ENCODE measurements at regions not wholly inside any gene's neighbourhood (a gene's known extent, or its start where the extent isn't known, plus 50 kb on each side); places are given as distances from the start of the nearest gene placed in this dataset.
"Not testable (repeated sequence)": the region's sequence is repeated elsewhere in the genome, so short reads cannot be mapped to it uniquely, and the experiment has no call there.

DNA sequence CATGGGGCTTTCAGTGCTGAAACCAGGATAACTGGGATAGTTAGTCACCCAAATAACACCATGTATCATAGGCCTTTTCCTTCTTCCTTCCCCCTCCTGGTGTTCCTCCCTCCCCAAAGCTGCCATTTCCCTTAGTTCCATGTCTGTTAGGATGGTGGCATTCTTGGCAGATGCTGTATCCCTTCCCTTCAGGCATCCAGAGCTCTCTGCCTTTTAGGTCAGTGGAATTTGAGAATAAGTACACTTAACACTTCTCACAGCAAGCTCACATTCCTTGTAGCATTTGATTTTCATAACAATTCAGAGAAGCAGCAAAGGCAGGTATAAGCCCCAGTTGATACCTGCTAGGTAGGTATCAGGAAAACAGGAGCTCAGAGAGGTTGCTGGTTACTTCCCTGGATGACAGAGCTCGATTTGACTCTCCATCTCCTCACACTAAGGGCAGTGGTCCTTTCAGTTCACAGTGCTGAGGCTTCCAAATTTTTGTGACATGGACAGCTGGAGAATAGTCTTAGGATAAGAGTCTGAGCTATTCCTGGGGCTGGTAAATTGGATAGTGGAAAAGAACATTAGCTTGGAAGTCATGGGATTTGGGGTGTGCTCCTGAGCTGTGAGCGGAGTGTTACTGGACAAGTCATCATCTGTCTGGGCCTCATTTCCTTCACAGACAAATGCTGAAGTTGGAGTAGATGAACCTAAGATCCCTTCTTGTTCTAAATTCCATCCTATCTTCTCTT lies 108.7 kb upstream of the RHOBTB1 start:
- WGBS, 2 donors = 70 to 89% methylated on average over 2 of the region's 2 CpGs
- H3K4me3 ChIP-seq (ENCODE audit: low read depth in 1 of 2, low read length in 2 of 2) = no peak overlapping the region
- H3K27ac ChIP-seq (ENCODE audit: low read depth in 2 of 2, low read length in 1 of 2) = no peak overlapping the region
- no peaks in the 10 kb centered on the region for H3K36me3 ChIP-seq (ENCODE audit: control insufficient read depth in 2 of 2, insufficient read depth in 2 of 2, low read length in 1 of 2)
- no peaks in the 10 kb centered on the region for H3K4me1 ChIP-seq (ENCODE audit: control insufficient read depth in 2 of 2, insufficient read depth in 2 of 2, low read length in 1 of 2)
- no peaks in the 10 kb centered on the region for H3K9me3 ChIP-seq (ENCODE audit: control insufficient read depth in 2 of 2, insufficient read depth in 1 of 2, low read depth in 1 of 2, low read length in 1 of 2)
- H3K27me3 ChIP-seq (ENCODE audit: control insufficient read depth in 1 of 2, insufficient read depth in 2 of 2, low read length in 2 of 2) = no peaks in the 10 kb centered on the region

DNA sequence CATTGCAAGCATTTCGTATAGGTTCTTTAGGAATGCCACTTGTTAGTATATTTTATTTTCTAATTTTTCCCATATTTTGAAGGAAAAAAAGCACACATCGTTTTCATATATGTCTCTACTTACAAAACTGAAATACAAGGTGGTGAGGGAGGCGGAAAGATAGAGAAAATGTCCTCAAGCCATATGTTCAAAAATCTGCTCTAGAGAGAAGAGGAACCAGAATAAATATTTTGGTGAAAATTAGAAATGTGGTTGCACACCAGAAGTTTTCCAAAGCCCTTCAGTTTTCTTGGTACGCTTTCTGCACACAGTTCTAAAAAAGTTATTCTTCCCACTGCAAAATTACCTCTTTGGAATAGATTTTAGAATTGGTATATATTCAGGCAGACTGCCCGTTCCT lies 107.4 kb upstream of the RHOBTB1 start:
- Histone ChIP-seq H3K4me3 (ENCODE audit: low read depth in 1 of 2, low read length in 2 of 2) (no peak overlapping the region), H3K4me1 (ENCODE audit: control insufficient read depth in 2 of 2, insufficient read depth in 2 of 2, low read length in 1 of 2) (no peaks in the 10 kb centered on the region), H3K27ac (ENCODE audit: low read depth in 2 of 2, low read length in 1 of 2) (no peak overlapping the region), H3K27me3 (ENCODE audit: control insufficient read depth in 1 of 2, insufficient read depth in 2 of 2, low read length in 2 of 2) (no peaks in the 10 kb centered on the region), H3K9me3 (ENCODE audit: control insufficient read depth in 2 of 2, insufficient read depth in 1 of 2, low read depth in 1 of 2, low read length in 1 of 2) (no peaks in the 10 kb centered on the region), H3K36me3 (ENCODE audit: control insufficient read depth in 2 of 2, insufficient read depth in 2 of 2, low read length in 1 of 2) (no peaks in the 10 kb centered on the region)
- 89 to 90% methylated on average over 5 of the region's 5 CpGs for WGBS, 2 donors

DNA sequence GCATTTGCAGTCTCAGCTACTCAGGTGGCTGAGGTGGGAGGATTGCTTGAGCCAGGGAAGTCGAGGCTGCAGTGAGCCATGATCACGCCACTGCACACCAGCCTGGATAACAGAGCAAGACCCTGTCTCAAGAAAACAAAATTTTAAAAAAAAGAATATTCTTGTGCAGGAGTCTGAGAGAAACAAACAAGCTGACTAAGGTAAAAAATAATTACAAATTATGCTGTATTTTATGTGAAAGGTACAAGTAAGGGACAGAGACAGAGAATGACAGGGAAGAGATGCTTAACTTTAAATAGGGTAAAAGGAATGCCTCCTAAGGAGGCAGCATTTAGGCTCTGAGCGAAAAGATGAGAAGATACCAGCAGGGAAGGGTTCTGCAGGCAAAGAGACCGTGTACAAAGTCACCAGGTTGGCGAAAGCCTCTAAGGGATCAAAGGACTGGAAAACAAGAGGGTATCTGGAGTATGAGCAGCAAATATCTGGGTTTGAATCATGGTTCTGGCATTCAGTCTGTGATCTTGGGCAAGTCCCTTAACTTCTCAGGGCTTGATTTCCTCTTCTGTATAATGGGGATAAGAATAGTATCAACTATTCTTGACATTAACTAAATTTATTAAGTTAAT lies 106.2 kb upstream of the RHOBTB1 start:
- Histone ChIP-seq H3K27me3 (ENCODE audit: control insufficient read depth in 1 of 2, insufficient read depth in 2 of 2, low read length in 2 of 2) (no peaks in the 10 kb centered on the region), H3K27ac (ENCODE audit: low read depth in 2 of 2, low read length in 1 of 2) (no peak overlapping the region), H3K9me3 (ENCODE audit: control insufficient read depth in 2 of 2, insufficient read depth in 1 of 2, low read depth in 1 of 2, low read length in 1 of 2) (no peaks in the 10 kb centered on the region), H3K4me3 (ENCODE audit: low read depth in 1 of 2, low read length in 2 of 2) (no peak overlapping the region), H3K36me3 (ENCODE audit: control insufficient read depth in 2 of 2, insufficient read depth in 2 of 2, low read length in 1 of 2) (no peaks in the 10 kb centered on the region), H3K4me1 (ENCODE audit: control insufficient read depth in 2 of 2, insufficient read depth in 2 of 2, low read length in 1 of 2) (no peaks in the 10 kb centered on the region)
- 85 to 90% methylated on average over 5 of the region's 5 CpGs for WGBS, 2 donors

DNA sequence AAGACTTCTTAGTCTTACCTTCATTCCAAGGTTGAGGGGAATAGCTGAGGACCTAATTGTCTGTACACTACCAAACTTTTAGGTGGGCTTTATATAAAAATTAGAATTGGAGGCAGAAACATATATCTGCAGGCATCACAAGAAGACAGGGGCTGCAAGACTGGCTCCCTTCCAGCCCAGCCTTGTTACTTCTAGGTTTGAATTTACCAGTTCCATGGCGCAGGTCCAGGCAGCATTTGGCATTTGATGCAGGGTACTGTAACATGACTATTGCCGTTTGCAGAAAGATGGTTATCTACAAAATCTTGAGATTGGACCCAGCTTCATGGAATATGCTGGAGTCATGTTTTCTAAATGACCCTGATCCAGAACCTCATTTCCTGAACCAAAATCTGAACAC lies 105.4 kb upstream of the RHOBTB1 start:
- 60 to 72% methylated on average over 2 of the region's 2 CpGs for WGBS, 2 donors
- no peak overlapping the region for H3K4me3 ChIP-seq (ENCODE audit: low read depth in 1 of 2, low read length in 2 of 2)
- no peak overlapping the region for H3K27ac ChIP-seq (ENCODE audit: low read depth in 2 of 2, low read length in 1 of 2)
- H3K4me1 ChIP-seq (ENCODE audit: control insufficient read depth in 2 of 2, insufficient read depth in 2 of 2, low read length in 1 of 2) = no peaks in the 10 kb centered on the region
- no peaks in the 10 kb centered on the region for H3K36me3 ChIP-seq (ENCODE audit: control insufficient read depth in 2 of 2, insufficient read depth in 2 of 2, low read length in 1 of 2)
- H3K27me3 ChIP-seq (ENCODE audit: control insufficient read depth in 1 of 2, insufficient read depth in 2 of 2, low read length in 2 of 2) = no peaks in the 10 kb centered on the region
- no peaks in the 10 kb centered on the region for H3K9me3 ChIP-seq (ENCODE audit: control insufficient read depth in 2 of 2, insufficient read depth in 1 of 2, low read depth in 1 of 2, low read length in 1 of 2)

DNA sequence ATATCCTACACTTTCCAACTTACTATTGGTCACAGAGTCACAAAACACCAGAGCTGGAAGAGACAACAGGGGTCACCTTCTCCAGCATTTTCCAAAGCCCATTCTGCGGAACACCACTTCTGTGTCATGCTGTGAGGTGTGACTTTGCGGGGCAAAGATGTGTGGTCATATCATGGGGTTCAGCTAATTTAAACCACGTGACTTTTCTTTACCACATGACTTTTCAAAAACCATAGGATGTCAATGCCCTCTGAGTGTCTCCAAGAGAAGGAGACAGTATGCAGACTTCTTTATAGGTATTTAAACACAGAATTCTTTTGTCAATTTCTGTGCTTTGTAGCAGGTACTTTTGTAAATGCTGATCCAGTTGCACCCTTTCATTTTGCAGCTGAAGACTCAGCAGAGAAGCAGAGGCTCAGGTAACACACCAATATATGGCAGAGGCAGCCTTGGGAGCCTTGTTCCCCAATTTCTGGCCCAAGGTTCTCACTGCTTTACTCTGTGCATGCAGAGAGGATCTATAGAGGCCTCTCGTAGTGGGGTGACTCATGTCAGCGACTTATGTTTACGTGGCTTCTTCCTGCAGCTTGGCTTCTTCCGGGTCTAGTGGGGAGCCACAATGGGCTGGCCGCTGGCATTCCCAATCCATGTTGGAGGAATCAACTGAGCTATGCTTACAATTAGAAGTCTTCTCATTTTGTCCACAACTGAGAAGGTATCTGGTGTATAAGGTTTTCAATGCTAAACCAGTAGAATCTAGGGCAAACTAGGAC lies 104.0 kb upstream of the RHOBTB1 start:
- H3K27ac ChIP-seq (ENCODE audit: low read depth in 2 of 2, low read length in 1 of 2) = no peak overlapping the region
- WGBS, 2 donors = 87 to 92% methylated on average over 8 of the region's 8 CpGs

DNA sequence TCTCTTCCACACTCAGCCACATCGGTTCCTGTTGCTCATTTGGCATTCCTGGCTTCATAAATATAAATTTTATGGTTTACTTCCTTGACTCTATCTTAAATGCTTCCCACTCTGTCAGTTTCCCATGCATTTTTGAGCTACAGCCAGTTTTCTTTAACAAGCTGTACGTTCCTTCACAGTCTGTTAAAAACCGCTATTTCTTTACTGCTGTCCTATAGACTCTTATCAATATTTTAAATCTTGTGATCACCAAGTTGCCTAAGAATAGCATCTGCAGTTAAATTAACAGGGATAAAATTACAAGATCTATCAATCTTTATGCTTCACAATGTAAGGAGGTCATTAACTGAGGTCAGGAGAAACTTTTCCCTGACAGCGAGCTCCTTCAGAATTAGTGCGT lies 103.1 kb upstream of the RHOBTB1 start:
- Histone ChIP-seq H3K27me3 (ENCODE audit: control insufficient read depth in 1 of 2, insufficient read depth in 2 of 2, low read length in 2 of 2) (no peaks in the 10 kb centered on the region), H3K9me3 (ENCODE audit: control insufficient read depth in 2 of 2, insufficient read depth in 1 of 2, low read depth in 1 of 2, low read length in 1 of 2) (no peaks in the 10 kb centered on the region), H3K4me1 (ENCODE audit: control insufficient read depth in 2 of 2, insufficient read depth in 2 of 2, low read length in 1 of 2) (no peaks in the 10 kb centered on the region), H3K27ac (ENCODE audit: low read depth in 2 of 2, low read length in 1 of 2) (no peak overlapping the region), H3K36me3 (ENCODE audit: control insufficient read depth in 2 of 2, insufficient read depth in 2 of 2, low read length in 1 of 2) (no peaks in the 10 kb centered on the region), H3K4me3 (ENCODE audit: low read depth in 1 of 2, low read length in 2 of 2) (no peak overlapping the region)
- WGBS, 2 donors = 60 to 73% methylated on average over 5 of the region's 5 CpGs

More for the DNA sequence above, 104.0 kb upstream of the RHOBTB1 start:
- no peaks in the 10 kb centered on the region for H3K36me3 ChIP-seq (ENCODE audit: control insufficient read depth in 2 of 2, insufficient read depth in 2 of 2, low read length in 1 of 2)
- no peaks in the 10 kb centered on the region for H3K27me3 ChIP-seq (ENCODE audit: control insufficient read depth in 1 of 2, insufficient read depth in 2 of 2, low read length in 2 of 2)
- no peak overlapping the region for H3K4me3 ChIP-seq (ENCODE audit: low read depth in 1 of 2, low read length in 2 of 2)
- H3K4me1 ChIP-seq (ENCODE audit: control insufficient read depth in 2 of 2, insufficient read depth in 2 of 2, low read length in 1 of 2) = no peaks in the 10 kb centered on the region
- no peaks in the 10 kb centered on the region for H3K9me3 ChIP-seq (ENCODE audit: control insufficient read depth in 2 of 2, insufficient read depth in 1 of 2, low read depth in 1 of 2, low read length in 1 of 2)

DNA sequence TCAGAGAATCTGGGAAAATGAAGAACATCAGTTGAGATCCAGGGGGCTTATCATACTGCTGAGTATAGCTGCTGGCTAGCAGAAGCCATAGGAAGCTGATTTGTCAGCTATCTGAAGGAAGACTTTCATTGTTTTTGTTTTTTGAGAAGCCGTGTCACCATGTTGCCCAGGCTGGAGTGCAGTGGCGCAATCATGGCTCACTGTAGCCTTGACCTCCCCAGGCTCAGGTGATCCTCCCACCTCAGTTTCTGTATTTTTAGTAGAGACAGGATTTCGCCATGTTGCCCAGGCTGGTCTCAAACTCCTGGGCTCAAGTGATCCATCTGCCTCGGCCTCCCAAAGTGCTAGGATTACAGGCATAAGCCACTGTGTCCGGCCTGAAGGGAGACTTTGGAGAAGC lies 101.5 kb upstream of the RHOBTB1 start:
- not testable (repeated sequence) for H3K9me3 ChIP-seq (ENCODE audit: control insufficient read depth in 2 of 2, insufficient read depth in 1 of 2, low read depth in 1 of 2, low read length in 1 of 2); H3K4me1 ChIP-seq (ENCODE audit: control insufficient read depth in 2 of 2, insufficient read depth in 2 of 2, low read length in 1 of 2); H3K27ac ChIP-seq (ENCODE audit: low read depth in 2 of 2, low read length in 1 of 2); H3K36me3 ChIP-seq (ENCODE audit: control insufficient read depth in 2 of 2, insufficient read depth in 2 of 2, low read length in 1 of 2); H3K4me3 ChIP-seq (ENCODE audit: low read depth in 1 of 2, low read length in 2 of 2); H3K27me3 ChIP-seq (ENCODE audit: control insufficient read depth in 1 of 2, insufficient read depth in 2 of 2, low read length in 2 of 2)
- WGBS, 2 donors = 92 to 94% methylated on average over 5 of the region's 5 CpGs

DNA sequence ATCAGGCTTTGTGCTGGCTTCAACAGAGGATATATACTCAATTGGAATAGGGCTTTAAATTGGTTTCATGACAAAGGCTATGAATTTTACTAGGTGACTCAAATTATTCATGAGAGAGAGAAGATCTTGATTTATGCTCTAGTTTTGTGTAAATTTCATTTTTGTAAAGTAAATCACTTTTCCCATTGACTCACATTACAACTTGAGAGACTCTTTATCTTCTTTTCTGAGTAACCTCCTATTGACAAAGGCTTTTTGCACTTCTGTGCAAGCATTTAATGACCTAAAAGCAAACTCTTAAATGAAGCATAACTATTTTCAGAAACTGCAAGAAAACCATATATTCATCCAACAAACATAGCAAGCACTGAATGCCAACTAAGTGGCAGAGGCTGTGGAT lies 98.5 kb upstream of the RHOBTB1 start:
- H3K27me3 ChIP-seq (ENCODE audit: control insufficient read depth in 1 of 2, insufficient read depth in 2 of 2, low read length in 2 of 2) = no peaks in the 10 kb centered on the region
- no peak overlapping the region for H3K27ac ChIP-seq (ENCODE audit: low read depth in 2 of 2, low read length in 1 of 2)
- H3K36me3 ChIP-seq (ENCODE audit: control insufficient read depth in 2 of 2, insufficient read depth in 2 of 2, low read length in 1 of 2) = no peaks in the 10 kb centered on the region
- no peaks in the 10 kb centered on the region for H3K4me1 ChIP-seq (ENCODE audit: control insufficient read depth in 2 of 2, insufficient read depth in 2 of 2, low read length in 1 of 2)
- no peak overlapping the region for H3K4me3 ChIP-seq (ENCODE audit: low read depth in 1 of 2, low read length in 2 of 2)
- H3K9me3 ChIP-seq (ENCODE audit: control insufficient read depth in 2 of 2, insufficient read depth in 1 of 2, low read depth in 1 of 2, low read length in 1 of 2) = peaks cover 0 to 3% of the 10 kb centered on the region in 2 donors

DNA sequence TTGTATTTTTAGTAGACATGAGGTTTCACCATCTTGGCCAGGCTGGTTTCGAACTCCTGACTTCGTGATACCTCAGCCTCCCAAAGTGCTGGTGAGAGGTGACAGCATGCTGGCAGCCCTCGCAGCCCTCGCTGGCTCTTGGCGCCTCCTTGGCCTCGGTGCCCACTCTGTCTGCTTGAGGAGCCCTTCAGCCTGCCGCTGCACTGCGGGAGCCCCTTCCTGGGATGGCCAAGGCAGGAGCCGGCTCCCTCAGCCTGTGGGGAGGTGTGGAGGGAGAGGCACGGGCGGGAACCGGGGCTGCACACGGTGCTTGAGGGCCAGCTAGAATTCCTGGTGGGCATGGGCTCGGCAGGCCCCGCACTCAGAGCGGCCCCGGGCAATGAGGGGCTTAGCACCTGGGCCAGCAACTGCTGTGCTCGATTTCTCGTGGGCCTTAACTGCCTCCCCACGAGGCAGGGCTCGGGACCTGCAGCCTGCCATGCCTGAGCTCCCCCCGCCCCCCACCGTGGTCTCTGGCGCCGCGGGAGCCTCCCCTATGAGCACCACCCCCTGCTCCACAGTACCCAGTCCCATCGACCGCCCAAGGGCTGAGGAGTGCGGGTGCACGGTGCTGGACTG lies 96.5 kb upstream of the RHOBTB1 start:
- Histone ChIP-seq H3K27me3 (ENCODE audit: control insufficient read depth in 1 of 2, insufficient read depth in 2 of 2, low read length in 2 of 2) (no peaks in the 10 kb centered on the region), H3K4me1 (ENCODE audit: control insufficient read depth in 2 of 2, insufficient read depth in 2 of 2, low read length in 1 of 2) (no peaks in the 10 kb centered on the region), H3K4me3 (ENCODE audit: low read depth in 1 of 2, low read length in 2 of 2) (no peak overlapping the region), H3K27ac (ENCODE audit: low read depth in 2 of 2, low read length in 1 of 2) (no peak overlapping the region), H3K36me3 (ENCODE audit: control insufficient read depth in 2 of 2, insufficient read depth in 2 of 2, low read length in 1 of 2) (no peaks in the 10 kb centered on the region), H3K9me3 (ENCODE audit: control insufficient read depth in 2 of 2, insufficient read depth in 1 of 2, low read depth in 1 of 2, low read length in 1 of 2) (peaks cover 0 to 3% of the 10 kb centered on the region in 2 donors)
- 97% methylated on average over 30 of the region's 30 CpGs for WGBS, 2 donors
